Karpas-422 (cell line): ENCODE measurements at regions not wholly inside any gene's neighbourhood (a gene's known extent, or its start where the extent isn't known, plus 50 kb on each side); places are given as distances from the start of the nearest gene placed in this dataset.

Experiments used
- DNase-seq: peaks from one replicate; pipeline ENCODE4 v3.0.0-alpha.2; 2015
- H2AFZ ChIP-seq: fragments of 200-600 bp; sonication (generic); 2 replicates; pipeline ENCODE4 v1.6.1; 2014; ENCODE audit warnings: antibody characterized with exemption, low read length, mixed read lengths
- H3K27ac ChIP-seq: fragments of 200-600 bp; sonication (generic); 2 replicates; pipeline ENCODE4 v1.5.1; 2014; ENCODE audit warnings: mild to moderate bottlenecking, low read length, moderate library complexity
- H3K27me3 ChIP-seq: fragments of 200-600 bp; sonication (generic); 2 replicates; pipeline ENCODE4 v1.6.1; 2014; ENCODE audit warnings: low read length, mixed read lengths
- H3K36me3 ChIP-seq: fragments of 200-600 bp; sonication (generic); 2 replicates; pipeline ENCODE4 v1.6.1; 2014; ENCODE audit warnings: low read length, mixed read lengths; ENCODE audit not compliant: insufficient read depth
- H3K4me1 ChIP-seq: fragments of 200-600 bp; sonication (generic); 2 replicates; pipeline ENCODE4 v1.6.1; 2014; ENCODE audit warnings: mild to moderate bottlenecking, low read length, mixed read lengths
- H3K4me2 ChIP-seq: fragments of 200-600 bp; sonication (generic); 2 replicates; pipeline ENCODE4 v1.6.1; 2014; ENCODE audit warnings: low read length, low read depth, mild to moderate bottlenecking; ENCODE audit not compliant: poor library complexity, severe bottlenecking
- H3K4me3 ChIP-seq: fragments of 200-600 bp; sonication (generic); 2 replicates; pipeline ENCODE4 v1.5.1; 2014; ENCODE audit warnings: mild to moderate bottlenecking, antibody characterized with exemption, low read length, mixed read lengths
- H3K79me2 ChIP-seq: fragments of 200-600 bp; sonication (generic); 2 replicates; pipeline ENCODE4 v1.6.1; 2014; ENCODE audit warnings: mild to moderate bottlenecking, low read length, mixed read lengths
- H3K9ac ChIP-seq: fragments of 200-600 bp; sonication (generic); 2 replicates; pipeline ENCODE4 v1.6.0; 2014; ENCODE audit warnings: low read length
- H3K9me2 ChIP-seq: fragments of 200-600 bp; sonication (generic), shearing (Covaris generic); replicated peaks from 2 replicates; pipeline ENCODE4 v1.6.0; 2014; ENCODE audit warnings: mild to moderate bottlenecking, low read length, moderate library complexity; ENCODE audit not compliant: insufficient read depth
- H3K9me3 ChIP-seq: fragments of 300-700, 200-600 bp; sonication (generic); 2 replicates; pipeline ENCODE4 v1.6.1; 2014; ENCODE audit warnings: low read length, mixed read lengths
- H4K20me1 ChIP-seq: fragments of 200-600 bp; sonication (generic); 2 replicates; pipeline ENCODE4 v1.6.1; 2014; ENCODE audit warnings: mild to moderate bottlenecking, antibody characterized with exemption, low read length, low read depth; ENCODE audit not compliant: insufficient read depth

- Histone ChIP-seq H3K9ac (no peak overlapping the region), H3K4me1 (no peaks in the 10 kb centered on the region), H3K4me3 (no peak overlapping the region), H3K36me3 (no peaks in the 10 kb centered on the region), H2AFZ (no peak overlapping the region), H3K9me3 (peaks cover 8% of the 10 kb centered on the region; the same call in 1 of the 2 replicates), H3K27me3 (no peaks in the 10 kb centered on the region), H3K79me2 (no peaks in the 10 kb centered on the region), H3K9me2 (no peaks in the 10 kb centered on the region), H3K4me2 (no peak overlapping the region), H4K20me1 (no peaks in the 10 kb centered on the region), H3K27ac (no peak overlapping the region)
- DNase-seq = no peak
Measured at GRCh38 chr16:88321635-88322499, 60.9 kb upstream of the ZNF469 start.

GRCh38 chr16:88322500-88322970, 60.2 kb upstream of the ZNF469 start:
- Histone ChIP-seq H3K79me2 (no peaks in the 10 kb centered on the region), H3K4me1 (no peaks in the 10 kb centered on the region), H3K27me3 (no peaks in the 10 kb centered on the region), H2AFZ (no peak overlapping the region), H3K4me2 (no peak overlapping the region), H3K36me3 (no peaks in the 10 kb centered on the region), H3K9me3 (peaks cover 8% of the 10 kb centered on the region; the same call in 1 of the 2 replicates), H3K9me2 (no peaks in the 10 kb centered on the region), H3K9ac (no peak overlapping the region), H3K4me3 (no peak overlapping the region), H3K27ac (no peak overlapping the region), H4K20me1 (no peaks in the 10 kb centered on the region)
- DNase-seq = no peak

DNA sequence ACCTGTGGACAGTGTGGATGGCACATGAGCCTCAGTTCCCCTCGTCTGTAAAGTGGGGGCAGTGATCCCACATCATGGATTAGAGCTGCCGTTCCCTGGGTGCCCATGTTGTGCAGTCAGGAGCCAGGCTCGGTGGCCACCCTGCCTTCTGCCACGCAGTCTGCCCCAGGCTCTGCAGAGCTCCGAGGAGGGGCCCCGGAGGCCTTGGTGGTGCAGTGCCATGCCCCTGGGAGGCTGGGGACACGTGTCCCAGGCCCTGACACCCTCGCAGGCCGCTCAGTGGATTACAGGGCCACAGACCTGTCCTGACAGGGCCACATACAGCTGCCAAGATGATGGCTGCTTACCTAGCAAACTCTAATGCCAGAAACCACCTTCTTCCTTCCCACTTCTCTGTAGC, 59.7 kb upstream of the ZNF469 start:
- H3K79me2 ChIP-seq = no peaks in the 10 kb centered on the region
- no peaks in the 10 kb centered on the region for H3K27me3 ChIP-seq
- H3K4me2 ChIP-seq = no peak overlapping the region
- H3K9me3 ChIP-seq = peaks cover 8% of the 10 kb centered on the region; the same call in 1 of the 2 replicates
- no peak overlapping the region for H3K9ac ChIP-seq
- H3K9me2 ChIP-seq = no peaks in the 10 kb centered on the region
- H3K4me3 ChIP-seq = no peak overlapping the region
- no peak for DNase-seq
- no peaks in the 10 kb centered on the region for H4K20me1 ChIP-seq
- no peaks in the 10 kb centered on the region for H3K36me3 ChIP-seq
- H3K4me1 ChIP-seq = no peaks in the 10 kb centered on the region
- no peak overlapping the region for H2AFZ ChIP-seq
- no peak overlapping the region for H3K27ac ChIP-seq

DNA sequence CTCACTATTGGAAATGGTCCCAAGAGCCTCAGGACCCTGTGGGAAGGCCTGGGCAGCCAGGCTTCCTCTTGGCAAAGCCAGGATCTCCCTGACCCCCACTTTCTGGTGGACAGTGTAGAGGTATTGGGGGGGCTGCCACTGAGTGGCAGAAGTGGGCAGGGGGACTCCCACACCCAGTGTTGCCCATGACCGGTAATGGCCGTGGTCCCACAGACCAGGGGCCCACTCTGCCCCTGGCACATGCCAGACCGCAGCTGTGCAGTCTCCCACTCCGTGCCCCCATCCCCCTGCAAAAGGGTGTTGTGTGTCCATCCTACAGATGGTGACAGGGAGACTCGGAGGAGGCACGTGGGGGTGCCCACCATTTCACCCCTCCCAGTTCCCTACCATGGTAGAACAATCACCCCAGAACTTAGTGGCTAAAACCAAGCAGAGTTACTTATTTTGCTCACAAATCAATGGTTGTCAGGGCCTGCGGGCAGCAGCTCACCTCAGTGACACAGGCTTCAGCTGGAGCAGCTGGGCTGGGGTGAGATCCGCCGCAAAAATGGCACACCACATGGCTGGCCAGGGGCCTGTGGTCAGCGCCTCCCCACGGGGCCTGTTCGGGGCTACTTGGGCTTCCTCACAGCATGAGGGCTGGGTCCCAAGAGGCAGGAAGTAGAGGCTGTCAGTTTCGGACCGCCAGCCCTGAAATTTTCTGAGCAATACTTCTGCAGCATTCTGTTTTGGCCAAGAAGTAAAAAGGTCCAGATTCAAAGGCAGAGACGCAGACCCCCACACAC, 59.0 kb upstream of the ZNF469 start:
- Histone ChIP-seq H3K9me2 (no peaks in the 10 kb centered on the region), H3K9ac (no peak overlapping the region), H3K4me1 (no peaks in the 10 kb centered on the region), H4K20me1 (no peaks in the 10 kb centered on the region), H3K27ac (no peak overlapping the region), H3K27me3 (no peaks in the 10 kb centered on the region), H3K4me2 (no peak overlapping the region), H3K36me3 (no peaks in the 10 kb centered on the region), H3K79me2 (no peaks in the 10 kb centered on the region), H3K4me3 (no peak overlapping the region), H2AFZ (no peak overlapping the region), H3K9me3 (peaks cover 8% of the 10 kb centered on the region; the same call in 1 of the 2 replicates)
- no peak for DNase-seq

GRCh38 chr16:88325087-88325750, 57.5 kb upstream of the ZNF469 start:
- Histone ChIP-seq H3K9me3 (peaks cover 8% of the 10 kb centered on the region; the same call in 1 of the 2 replicates), H3K79me2 (no peaks in the 10 kb centered on the region), H3K4me1 (no peaks in the 10 kb centered on the region), H3K36me3 (no peaks in the 10 kb centered on the region), H3K9ac (no peak overlapping the region), H4K20me1 (no peaks in the 10 kb centered on the region), H3K4me2 (no peak overlapping the region), H3K27ac (no peak overlapping the region), H3K4me3 (no peak overlapping the region), H2AFZ (no peak overlapping the region), H3K27me3 (no peaks in the 10 kb centered on the region), H3K9me2 (no peaks in the 10 kb centered on the region)
- DNase-seq = no peak

DNA sequence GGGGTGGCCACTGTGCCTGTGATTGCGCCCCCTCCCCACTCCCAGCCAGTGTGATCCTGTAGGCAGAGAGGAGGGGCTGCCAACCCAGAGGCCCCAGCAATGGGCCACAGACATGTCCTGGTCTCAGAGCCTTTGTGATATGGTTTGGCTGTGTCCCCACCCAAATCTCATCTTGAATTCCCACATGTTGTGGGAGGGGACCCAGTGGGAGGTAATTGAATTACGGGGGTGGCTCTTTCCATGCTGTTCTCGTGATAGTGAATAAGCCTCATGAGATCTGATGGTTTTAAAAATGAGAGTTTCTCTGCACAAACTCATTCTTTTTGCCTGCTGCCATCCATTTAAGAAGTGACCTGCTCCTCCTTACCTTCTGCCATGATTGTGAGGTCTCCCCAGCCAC, 56.8 kb upstream of the ZNF469 start:
- no peak overlapping the region for H2AFZ ChIP-seq
- H4K20me1 ChIP-seq = no peaks in the 10 kb centered on the region
- H3K27ac ChIP-seq = no peak overlapping the region
- DNase-seq = no peak
- H3K27me3 ChIP-seq = no peaks in the 10 kb centered on the region
- H3K4me2 ChIP-seq = no peak overlapping the region
- H3K79me2 ChIP-seq = no peaks in the 10 kb centered on the region
- peaks cover 5% of the 10 kb centered on the region; the same call in 1 of the 2 replicates for H3K9me3 ChIP-seq
- H3K4me1 ChIP-seq = no peaks in the 10 kb centered on the region
- H3K9me2 ChIP-seq = no peaks in the 10 kb centered on the region
- no peak overlapping the region for H3K4me3 ChIP-seq
- no peaks in the 10 kb centered on the region for H3K36me3 ChIP-seq
- H3K9ac ChIP-seq = no peak overlapping the region

DNA sequence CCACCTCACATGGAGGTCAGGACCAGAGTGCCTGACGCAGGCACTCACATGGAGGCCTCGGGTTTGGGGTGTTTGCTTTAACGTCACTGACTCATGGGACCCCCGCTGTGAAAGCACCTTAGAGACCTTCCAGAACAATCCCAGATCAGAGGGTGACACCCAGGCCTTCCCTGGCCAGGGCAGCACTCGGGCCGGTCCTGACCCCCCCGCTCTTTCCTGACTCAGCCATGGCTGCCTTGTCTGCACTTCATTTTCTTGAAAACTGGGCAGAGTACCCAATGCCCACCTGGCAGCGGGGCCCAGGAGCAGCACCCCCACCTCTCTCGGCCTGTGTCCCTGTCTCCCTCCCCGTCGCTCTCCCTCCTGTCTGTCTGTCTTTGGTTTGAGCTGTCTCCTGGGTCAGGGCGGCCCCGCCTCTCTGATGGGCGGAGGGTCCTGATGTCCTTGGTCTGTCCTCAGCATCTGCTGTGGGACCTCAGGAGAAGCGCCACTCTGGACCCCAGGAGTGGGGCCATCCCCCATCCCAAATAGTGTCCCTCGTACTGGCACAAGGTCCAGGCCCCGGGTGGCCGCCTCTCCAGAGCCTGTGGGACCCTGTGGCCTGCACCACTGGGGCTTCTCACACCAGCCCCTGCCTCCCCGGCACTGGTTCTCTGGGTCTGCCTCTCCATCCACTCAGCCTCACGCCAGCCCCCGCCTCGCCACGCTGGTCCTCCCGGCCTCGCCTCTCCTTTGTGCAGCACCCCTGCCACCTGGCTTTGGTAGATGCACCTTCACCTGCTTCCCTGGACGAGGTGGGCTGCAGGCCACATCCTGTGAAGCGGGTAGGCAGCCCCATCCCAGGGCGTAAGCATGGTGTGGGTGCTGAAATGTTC, 55.9 kb upstream of the ZNF469 start:
- Histone ChIP-seq H3K27me3 (no peaks in the 10 kb centered on the region), H3K4me2 (no peak overlapping the region), H3K79me2 (no peaks in the 10 kb centered on the region), H2AFZ (no peak overlapping the region), H3K4me3 (no peak overlapping the region), H3K36me3 (no peaks in the 10 kb centered on the region), H3K9ac (no peak overlapping the region), H3K9me2 (no peaks in the 10 kb centered on the region), H3K9me3 (peaks cover 2% of the 10 kb centered on the region; the same call in 1 of the 2 replicates), H3K27ac (no peak overlapping the region), H3K4me1 (no peaks in the 10 kb centered on the region), H4K20me1 (no peaks in the 10 kb centered on the region)
- no peak for DNase-seq
